Activated naive CD4-positive, alpha-beta T cell treated with Interleukin-2 at 50 U/mL for 16 hours (primary cell): ENCODE measurements at regions not wholly inside any gene's neighbourhood (a gene's known extent, or its start where the extent isn't known, plus 50 kb on each side); places are given as distances from the start of the nearest gene placed in this dataset.

Experiments used
- DNase-seq: peaks from one replicate; pipeline ENCODE4 v3.0.0-alpha.2; 2020

- no peak for DNase-seq
Measured at GRCh38 chr4:151922811-151923210, 162.0 kb upstream of the GATB start.

GRCh38 chr4:151922306-151922705 is 161.5 kb upstream of the GATB start:
- DNase-seq, result no peak

- no peak for DNase-seq
Measured at GRCh38 chr4:151921811-151922210, 161.0 kb upstream of the GATB start.

- DNase-seq, result no peak
Measured at GRCh38 chr4:151921386-151921785, 160.6 kb upstream of the GATB start.

- no peak for DNase-seq
Measured at GRCh38 chr4:151917145-151917734, 156.4 kb upstream of the GATB start.

- no peak for DNase-seq
Measured at GRCh38 chr4:151912632-151913031, 151.8 kb upstream of the GATB start.

GRCh38 chr4:151911970-151912369 is 151.2 kb upstream of the GATB start:
- no peak for DNase-seq

GRCh38 chr4:151908734-151909497 is 148.1 kb upstream of the GATB start:
- DNase-seq, result no peak

- no peak for DNase-seq
Measured at GRCh38 chr4:151908201-151908600, 147.4 kb upstream of the GATB start.

- no peak for DNase-seq
Measured at GRCh38 chr4:151906438-151906837, 145.6 kb upstream of the GATB start.

GRCh38 chr4:151905197-151905596 is 144.4 kb upstream of the GATB start:
- no peak for DNase-seq

- no peak for DNase-seq
Measured at GRCh38 chr4:151901631-151902030, 140.8 kb upstream of the GATB start.

- no peak for DNase-seq
Measured at GRCh38 chr4:151896880-151897279, 136.1 kb upstream of the GATB start.

- DNase-seq, result no peak
Measured at GRCh38 chr4:151895671-151896070, 134.9 kb upstream of the GATB start.

- DNase-seq, result no peak
Measured at GRCh38 chr4:151894246-151894645, 133.4 kb upstream of the GATB start.

- DNase-seq, result no peak
Measured at GRCh38 chr4:151888367-151888866, 127.6 kb upstream of the GATB start.

- DNase-seq, result no peak
Measured at GRCh38 chr4:151887816-151888180, 127.0 kb upstream of the GATB start.

GRCh38 chr4:151887031-151887815 is 126.4 kb upstream of the GATB start:
- no peak for DNase-seq

- no peak for DNase-seq
Measured at GRCh38 chr4:151885123-151885522, 124.3 kb upstream of the GATB start.

GRCh38 chr4:151883747-151884146 is 122.9 kb upstream of the GATB start:
- DNase-seq, result no peak

GRCh38 chr4:151882072-151882803 is 121.4 kb upstream of the GATB start:
- no peak for DNase-seq

GRCh38 chr4:151879705-151880445 is 119.1 kb upstream of the GATB start:
- DNase-seq, result no peak
